ENCODE measurements at regions not wholly inside any gene's neighbourhood (a gene's known extent, or its start where the extent isn't known, plus 50 kb on each side); places are given as distances from the start of the nearest gene placed in this dataset.

DNA sequence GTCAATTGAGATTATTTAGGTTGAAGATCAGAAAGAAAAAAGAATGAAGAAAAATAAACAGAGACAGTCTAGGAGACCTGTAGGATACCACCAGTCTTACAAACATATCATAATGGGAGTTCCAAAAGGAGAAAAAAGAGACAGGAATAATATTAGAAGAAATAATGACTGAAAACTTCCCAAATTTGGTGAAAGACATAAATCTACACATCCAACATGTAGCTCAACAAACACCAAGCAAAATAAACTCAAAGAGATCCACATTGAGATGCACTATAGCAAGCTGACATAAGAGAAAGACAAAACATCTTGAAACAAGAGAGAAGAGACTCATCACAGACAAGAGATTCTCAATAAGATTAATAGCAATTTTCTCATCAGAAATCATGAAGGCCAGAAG, 274.0 kb downstream of the TFCP2L1 start:
- no peaks in the 10 kb centered on the region for H3K4me1 Mint-ChIP-seq (ENCODE audit: low read depth)
- DNase-seq (no peak), ATAC-seq (no peak)
- H3K27me3 Mint-ChIP-seq (ENCODE audit: low read depth), result peaks cover 9% of the 10 kb centered on the region
- no peak overlapping the region for H3K4me3 Mint-ChIP-seq
- no peaks in the 10 kb centered on the region for H3K36me3 Mint-ChIP-seq (ENCODE audit: insufficient read depth)
- peaks cover 15% of the 10 kb centered on the region for H3K9me3 Mint-ChIP-seq

DNA sequence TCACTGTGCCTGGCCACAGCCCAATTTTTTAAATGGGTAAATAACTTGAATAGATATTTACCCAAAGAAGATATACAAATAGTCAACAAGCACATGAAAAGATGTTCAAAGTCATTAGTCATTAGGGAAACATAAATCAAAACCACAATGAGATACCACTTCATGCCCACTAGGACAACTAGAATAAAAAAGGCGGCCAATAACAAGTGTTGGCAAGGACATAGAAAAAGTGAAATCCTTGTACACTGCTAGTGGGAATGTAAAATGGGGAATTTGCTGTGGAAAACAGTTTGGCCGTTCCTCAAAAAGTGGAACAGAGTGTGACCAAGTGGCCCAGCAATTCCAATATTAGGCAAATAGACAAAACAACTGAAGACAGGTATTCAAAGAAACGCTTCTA, 270.1 kb downstream of the TFCP2L1 start:
- Mint-ChIP-seq H3K36me3 (ENCODE audit: insufficient read depth) (no peaks in the 10 kb centered on the region), H3K4me3 (no peak overlapping the region), H3K27me3 (ENCODE audit: low read depth) (peaks cover 3% of the 10 kb centered on the region), H3K9me3 (peaks cover 5% of the 10 kb centered on the region), H3K4me1 (ENCODE audit: low read depth) (no peaks in the 10 kb centered on the region)
- no peak for ATAC-seq
- no peak for DNase-seq

DNA sequence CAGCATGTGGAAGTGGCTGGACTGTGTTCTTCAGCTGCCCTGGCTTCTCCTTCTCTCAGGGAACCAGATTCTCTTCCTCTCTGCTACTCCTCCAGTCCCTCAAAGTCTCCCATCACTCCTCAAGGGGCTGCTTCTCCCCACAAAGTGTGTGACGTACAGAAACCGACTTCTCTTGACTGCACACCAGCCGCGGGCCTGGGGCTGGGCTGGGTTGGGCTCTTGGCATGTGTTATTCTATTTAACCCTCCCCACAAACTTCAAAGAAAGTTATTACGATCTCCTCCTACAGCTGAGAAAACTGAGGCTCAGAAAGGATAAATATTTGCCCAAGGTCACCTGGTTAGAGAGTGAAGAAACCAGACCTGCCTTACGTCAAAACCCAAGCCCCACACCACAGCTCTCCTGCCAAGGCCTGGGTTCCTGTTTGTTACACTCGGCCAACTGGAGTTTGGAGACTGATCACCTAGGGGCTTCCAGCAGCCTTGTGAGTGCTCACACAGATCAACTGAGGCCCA, 269.0 kb downstream of the TFCP2L1 start:
- Mint-ChIP-seq H3K27me3 (ENCODE audit: low read depth) (peaks cover under 1% of the 10 kb centered on the region), H3K4me1 (ENCODE audit: low read depth) (no peaks in the 10 kb centered on the region), H3K4me3 (no peak overlapping the region), H3K36me3 (ENCODE audit: insufficient read depth) (no peaks in the 10 kb centered on the region), H3K9me3 (peaks cover 5% of the 10 kb centered on the region)
- no peak for DNase-seq
- no peak for ATAC-seq

DNA sequence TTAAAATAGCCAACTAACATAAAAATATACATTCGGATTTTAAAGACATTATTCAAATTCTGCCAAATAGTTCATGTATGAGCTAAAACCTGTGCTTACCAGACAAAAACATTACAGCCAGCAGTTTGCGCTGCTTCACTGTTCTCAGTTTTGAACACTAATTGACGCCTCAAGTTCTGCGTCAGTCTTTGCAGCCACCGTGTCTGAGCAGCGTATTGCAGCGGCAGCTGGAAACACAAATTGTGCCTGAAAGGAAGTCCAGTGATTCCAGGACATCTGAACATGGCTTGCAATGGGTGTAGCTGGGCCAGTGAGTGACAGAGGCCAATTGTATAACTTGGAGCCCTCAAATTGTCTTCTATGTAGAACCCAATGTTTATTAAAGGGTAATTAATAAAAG, 267.6 kb downstream of the TFCP2L1 start:
- Mint-ChIP-seq H3K27me3 (ENCODE audit: low read depth) (no peaks in the 10 kb centered on the region), H3K4me1 (ENCODE audit: low read depth) (no peaks in the 10 kb centered on the region), H3K9me3 (peaks cover 5% of the 10 kb centered on the region), H3K4me3 (no peak overlapping the region), H3K36me3 (ENCODE audit: insufficient read depth) (no peaks in the 10 kb centered on the region)
- no peak for DNase-seq
- ATAC-seq, result no peak

DNA sequence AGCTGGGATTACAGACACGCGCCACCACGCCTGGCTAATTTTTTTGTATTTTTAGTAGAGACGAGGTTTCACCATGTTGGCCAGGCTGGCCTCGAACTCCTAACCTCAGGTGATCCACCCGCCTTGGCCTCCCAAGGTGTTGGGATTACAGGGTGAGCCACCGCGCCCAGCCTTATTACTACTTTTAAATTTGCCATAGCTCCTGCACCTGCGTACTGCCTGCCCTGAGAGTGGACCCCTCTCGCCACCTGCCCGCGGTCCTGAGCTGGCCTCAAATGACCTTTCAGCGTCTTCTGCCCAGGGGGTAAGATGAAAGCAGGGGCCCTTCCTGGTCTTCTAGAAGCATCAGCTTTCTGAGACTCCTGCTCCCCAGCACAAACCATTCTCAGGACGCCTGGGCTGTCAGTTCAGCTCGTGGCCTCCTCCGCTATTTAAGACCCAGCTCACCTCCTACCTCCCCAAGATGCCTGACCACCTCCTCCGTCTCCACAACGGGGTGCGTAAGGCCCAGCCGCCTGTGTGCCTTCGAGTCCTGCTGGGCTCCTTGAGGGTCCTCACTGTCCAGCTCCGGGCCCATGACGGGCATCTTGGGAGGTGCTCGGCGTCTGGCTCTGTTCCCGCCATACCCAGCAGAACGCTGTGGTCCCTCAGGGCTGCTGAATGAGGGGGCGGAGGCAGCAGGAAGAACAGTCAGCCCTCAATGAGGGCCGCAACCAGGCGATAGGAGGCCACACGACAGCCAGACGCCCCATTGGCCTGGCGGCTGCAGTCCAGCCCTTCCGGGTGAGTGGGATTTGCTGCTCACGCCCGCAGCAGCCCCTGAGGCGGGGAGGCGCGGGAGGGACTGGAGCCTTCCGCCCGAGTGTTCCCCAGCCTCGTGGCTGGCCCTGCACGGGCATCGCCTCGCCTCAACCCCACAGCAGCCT, 266.6 kb downstream of the TFCP2L1 start:
- ATAC-seq (no peak), DNase-seq (no peak)
- no peaks in the 10 kb centered on the region for H3K36me3 Mint-ChIP-seq (ENCODE audit: insufficient read depth)
- H3K9me3 Mint-ChIP-seq, result peaks cover 5% of the 10 kb centered on the region
- no peaks in the 10 kb centered on the region for H3K27me3 Mint-ChIP-seq (ENCODE audit: low read depth)
- H3K4me3 Mint-ChIP-seq, result no peak overlapping the region
- no peaks in the 10 kb centered on the region for H3K4me1 Mint-ChIP-seq (ENCODE audit: low read depth)

DNA sequence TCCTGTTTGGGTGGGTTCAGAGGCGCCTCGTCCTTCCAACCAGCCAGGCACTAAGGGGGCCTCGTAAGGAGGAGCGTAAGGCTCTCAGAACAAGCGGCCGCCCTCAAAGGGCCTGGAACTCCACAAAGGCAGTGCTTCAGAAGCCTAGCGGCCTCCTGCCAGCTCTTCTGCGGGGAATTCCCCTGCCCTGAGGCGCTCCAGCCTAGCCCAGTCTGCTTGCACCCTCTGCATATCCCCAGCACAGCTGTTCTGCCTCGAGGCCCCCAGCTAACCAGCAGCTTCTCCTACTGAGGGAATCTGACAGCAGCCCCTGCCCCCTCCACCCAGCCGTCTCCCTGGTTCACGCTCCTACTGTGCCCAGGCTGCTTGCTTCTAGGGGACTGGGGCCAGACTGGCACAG, 265.9 kb downstream of the TFCP2L1 start:
- DNase-seq (no peak), ATAC-seq (no peak)
- Mint-ChIP-seq H3K4me1 (ENCODE audit: low read depth) (no peaks in the 10 kb centered on the region), H3K36me3 (ENCODE audit: insufficient read depth) (no peaks in the 10 kb centered on the region), H3K27me3 (ENCODE audit: low read depth) (no peaks in the 10 kb centered on the region), H3K9me3 (peaks cover under 1% of the 10 kb centered on the region), H3K4me3 (no peak overlapping the region)

DNA sequence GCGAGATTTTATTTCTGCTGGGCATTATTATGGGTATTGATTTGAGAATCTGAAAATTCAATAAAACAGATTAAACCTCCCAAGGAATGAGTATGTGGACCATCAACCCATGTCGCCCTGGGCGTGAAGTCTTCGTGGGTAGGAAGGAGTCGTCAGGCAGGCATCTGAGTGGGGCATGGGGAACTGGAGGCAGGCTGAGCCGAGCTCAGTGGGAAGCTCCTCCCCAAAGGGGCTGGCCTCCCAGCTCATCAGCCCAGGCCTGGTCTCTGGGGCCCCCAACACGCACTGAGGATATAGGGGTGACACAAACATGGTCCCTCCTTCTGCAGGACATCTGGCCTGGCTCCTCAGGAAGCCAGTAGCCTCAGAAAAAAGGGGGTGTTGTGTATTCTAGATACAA, 265.2 kb downstream of the TFCP2L1 start:
- DNase-seq, result no peak
- no peaks in the 10 kb centered on the region for H3K9me3 Mint-ChIP-seq
- H3K27me3 Mint-ChIP-seq (ENCODE audit: low read depth), result no peaks in the 10 kb centered on the region
- H3K4me3 Mint-ChIP-seq, result no peak overlapping the region
- no peak for ATAC-seq
- no peaks in the 10 kb centered on the region for H3K4me1 Mint-ChIP-seq (ENCODE audit: low read depth)
- no peaks in the 10 kb centered on the region for H3K36me3 Mint-ChIP-seq (ENCODE audit: insufficient read depth)

DNA sequence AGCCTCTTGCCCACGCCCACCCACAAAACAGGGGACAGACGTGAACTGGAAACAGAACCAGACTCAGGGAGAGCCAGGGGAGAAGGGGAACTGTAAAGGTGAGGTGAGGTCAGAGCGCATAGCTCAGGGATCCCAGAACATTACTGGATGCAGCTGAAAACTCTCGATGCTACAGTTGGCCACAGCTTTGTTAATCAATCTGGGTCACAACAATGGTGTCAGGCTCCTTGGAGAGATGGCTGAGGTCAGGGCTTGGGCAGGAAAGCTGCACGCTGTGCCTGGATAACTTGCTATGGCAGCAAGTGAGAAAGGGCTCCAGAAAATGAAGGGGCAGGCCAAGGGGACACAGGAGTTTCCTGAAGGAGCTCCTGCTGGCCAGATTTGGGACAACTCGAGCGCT, 263.3 kb downstream of the TFCP2L1 start:
- no peaks in the 10 kb centered on the region for H3K27me3 Mint-ChIP-seq (ENCODE audit: low read depth)
- no peak for DNase-seq
- H3K4me3 Mint-ChIP-seq, result no peak overlapping the region
- no peaks in the 10 kb centered on the region for H3K36me3 Mint-ChIP-seq (ENCODE audit: insufficient read depth)
- ATAC-seq, result no peak
- H3K4me1 Mint-ChIP-seq (ENCODE audit: low read depth), result no peaks in the 10 kb centered on the region
- peaks cover 5% of the 10 kb centered on the region for H3K9me3 Mint-ChIP-seq

DNA sequence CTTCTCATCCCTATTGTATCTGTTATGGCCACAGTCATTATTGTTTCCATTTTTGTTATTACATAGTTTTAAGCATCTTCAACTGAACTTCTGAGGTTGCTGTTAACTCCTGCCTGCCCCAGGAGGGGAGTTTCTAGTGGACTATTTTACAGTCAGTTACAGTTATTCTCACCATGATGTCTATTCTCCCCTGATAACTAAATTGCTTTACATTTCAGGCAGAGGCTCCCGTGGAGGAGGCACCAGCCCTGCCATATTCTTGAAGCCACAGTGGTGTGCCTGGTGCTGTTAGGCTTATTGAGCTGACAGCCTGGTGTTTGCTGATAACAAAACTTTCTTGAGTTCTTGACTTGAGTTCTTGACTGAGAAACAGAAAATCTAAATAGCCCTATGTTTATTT, 256.4 kb downstream of the TFCP2L1 start:
- no peak for DNase-seq
- ATAC-seq, result no peak
- Mint-ChIP-seq H3K4me1 (ENCODE audit: low read depth) (no peaks in the 10 kb centered on the region), H3K36me3 (ENCODE audit: insufficient read depth) (no peaks in the 10 kb centered on the region), H3K4me3 (no peak overlapping the region), H3K9me3 (peaks cover 5% of the 10 kb centered on the region), H3K27me3 (ENCODE audit: low read depth) (peaks cover 3% of the 10 kb centered on the region)

DNA sequence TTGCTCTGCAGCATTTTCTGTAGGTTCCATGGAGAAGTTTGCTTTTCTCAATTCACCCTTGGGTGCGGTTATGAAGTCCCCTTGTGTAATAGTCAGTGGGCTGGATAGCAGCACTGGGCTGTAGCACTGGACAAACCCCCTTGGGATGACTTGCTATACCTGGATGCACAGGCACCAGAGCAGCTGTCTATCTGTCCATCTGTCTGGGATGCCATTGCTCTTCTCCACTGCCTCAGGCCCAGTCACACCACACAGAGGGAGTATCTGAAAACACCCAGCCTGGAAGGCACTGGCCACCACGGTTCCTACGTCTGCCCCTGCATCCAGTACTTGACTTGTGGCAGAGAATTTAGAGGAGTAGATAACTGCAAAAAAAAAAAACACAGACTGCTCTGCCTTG, 254.5 kb downstream of the TFCP2L1 start:
- Mint-ChIP-seq H3K4me3 (no peak overlapping the region), H3K4me1 (ENCODE audit: low read depth) (no peaks in the 10 kb centered on the region), H3K27me3 (ENCODE audit: low read depth) (peaks cover 3% of the 10 kb centered on the region), H3K9me3 (peaks cover 2% of the 10 kb centered on the region), H3K36me3 (ENCODE audit: insufficient read depth) (no peaks in the 10 kb centered on the region)
- ATAC-seq (no peak), DNase-seq (no peak)

DNA sequence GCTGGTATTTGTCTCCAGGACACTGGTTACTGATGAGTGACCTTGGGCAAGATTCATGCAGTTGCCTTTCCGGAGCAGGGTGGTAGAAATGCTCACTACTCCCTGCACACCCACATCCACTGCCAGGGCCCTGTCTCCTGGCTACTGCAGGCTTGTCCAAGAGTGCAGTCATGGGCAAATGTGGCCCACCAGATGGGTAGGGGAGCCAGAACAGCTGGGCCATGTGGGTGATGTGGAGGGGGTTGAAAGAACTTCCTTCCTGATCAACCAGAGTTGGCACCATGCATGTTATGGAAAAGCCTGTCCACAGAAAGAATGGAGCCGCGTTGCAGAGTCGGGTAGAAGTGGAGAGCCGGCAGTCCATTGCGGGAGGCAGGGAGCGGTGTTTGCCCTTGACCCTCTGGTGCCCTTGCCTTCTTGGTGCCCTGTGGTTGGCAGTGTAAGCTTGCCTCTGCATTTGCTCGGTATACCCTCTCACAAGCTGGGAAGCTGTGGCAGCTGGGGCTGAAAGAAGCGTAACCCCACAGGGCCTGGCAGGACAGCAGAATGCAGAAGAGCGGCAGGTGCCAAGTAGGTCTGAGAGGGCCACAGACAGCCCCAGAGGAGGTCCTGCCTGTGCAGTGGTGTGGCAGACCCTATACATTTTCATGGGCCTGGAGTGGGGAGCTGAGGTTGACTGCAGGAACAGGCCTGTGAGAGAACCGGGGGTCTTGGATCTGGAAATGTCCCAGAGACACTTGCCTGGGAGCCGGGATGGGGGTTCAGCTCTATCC, 253.2 kb downstream of the TFCP2L1 start:
- H3K27me3 Mint-ChIP-seq (ENCODE audit: low read depth), result peaks cover 3% of the 10 kb centered on the region
- ATAC-seq, result no peak
- no peak overlapping the region for H3K4me3 Mint-ChIP-seq
- H3K4me1 Mint-ChIP-seq (ENCODE audit: low read depth), result no peaks in the 10 kb centered on the region
- no peak for DNase-seq
- no peaks in the 10 kb centered on the region for H3K36me3 Mint-ChIP-seq (ENCODE audit: insufficient read depth)
- no peaks in the 10 kb centered on the region for H3K9me3 Mint-ChIP-seq

DNA sequence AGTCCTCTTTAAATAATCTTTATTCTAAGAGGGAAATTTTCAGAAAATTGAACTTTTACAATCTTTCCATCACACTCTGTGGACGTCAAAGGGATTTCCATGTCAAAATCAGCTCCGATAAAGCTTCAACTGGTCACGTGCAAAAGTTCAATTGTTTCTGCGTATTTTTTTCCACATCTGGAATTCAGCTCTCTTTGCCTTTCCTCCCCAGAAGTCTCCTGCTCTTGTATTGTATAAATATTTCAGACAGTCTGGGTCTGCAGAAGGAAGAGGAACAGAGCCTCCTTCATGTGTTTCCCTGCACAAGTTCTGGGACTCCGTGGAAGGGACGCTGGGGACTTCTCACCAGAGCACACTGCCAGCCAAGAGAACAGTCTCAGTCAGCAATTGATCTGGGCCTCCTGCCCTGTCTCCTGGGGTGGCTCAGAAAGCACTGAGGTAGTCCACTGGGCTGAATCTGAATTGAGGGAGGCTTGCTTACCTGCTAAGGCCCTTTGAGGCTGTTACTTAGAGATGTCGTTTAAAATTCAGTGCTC, 251.5 kb downstream of the TFCP2L1 start:
- DNase-seq, result no peak
- no peak overlapping the region for H3K4me3 Mint-ChIP-seq
- H3K9me3 Mint-ChIP-seq, result no peaks in the 10 kb centered on the region
- peaks cover 6% of the 10 kb centered on the region for H3K27me3 Mint-ChIP-seq (ENCODE audit: low read depth)
- ATAC-seq, result no peak
- no peaks in the 10 kb centered on the region for H3K36me3 Mint-ChIP-seq (ENCODE audit: insufficient read depth)
- H3K4me1 Mint-ChIP-seq (ENCODE audit: low read depth), result no peaks in the 10 kb centered on the region

DNA sequence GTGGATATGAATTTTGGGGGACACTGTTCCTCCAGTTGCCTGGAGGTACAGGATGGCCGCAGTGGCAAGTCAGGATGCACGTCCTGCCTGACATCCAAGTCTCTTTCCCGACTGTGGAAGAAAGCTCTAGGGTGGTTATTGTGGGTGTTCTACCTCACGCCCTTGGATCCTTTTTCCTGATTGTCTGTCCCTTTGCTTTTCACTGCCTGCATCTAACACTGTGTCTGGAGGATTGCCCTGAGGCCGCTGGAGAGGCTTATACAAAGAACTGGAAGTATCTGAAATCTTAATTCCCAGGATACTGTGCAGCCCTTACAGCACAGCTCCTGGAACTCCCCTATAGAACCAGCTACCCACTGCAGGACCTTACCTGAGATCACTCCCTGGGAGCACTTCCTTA, 250.5 kb downstream of the TFCP2L1 start:
- peaks cover 6% of the 10 kb centered on the region for H3K27me3 Mint-ChIP-seq (ENCODE audit: low read depth)
- no peaks in the 10 kb centered on the region for H3K36me3 Mint-ChIP-seq (ENCODE audit: insufficient read depth)
- H3K4me3 Mint-ChIP-seq, result no peak overlapping the region

DNA sequence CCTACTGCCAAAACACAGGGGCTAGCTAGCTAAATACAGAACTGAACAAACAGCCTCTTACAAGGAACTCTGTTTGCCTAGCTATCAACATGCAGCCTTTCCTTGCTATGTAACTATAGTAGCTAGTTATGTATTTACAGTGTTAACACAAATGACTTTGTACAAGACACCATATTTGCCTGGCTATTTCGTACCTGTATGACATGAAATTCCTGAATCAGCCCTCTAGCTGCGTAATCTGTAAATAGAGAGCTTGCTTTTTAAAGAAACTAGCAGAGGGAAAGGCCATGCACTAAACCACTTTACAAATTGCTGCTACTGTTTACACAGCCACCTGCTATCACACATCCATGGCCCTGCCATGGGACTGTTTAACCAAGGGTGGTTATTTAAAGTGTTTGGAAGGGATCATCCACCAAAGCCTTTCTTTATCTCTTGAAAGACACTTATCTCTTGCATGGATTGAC, 248.7 kb downstream of the TFCP2L1 start:
- H3K9me3 Mint-ChIP-seq, result no peaks in the 10 kb centered on the region
- H3K4me1 Mint-ChIP-seq (ENCODE audit: low read depth), result no peaks in the 10 kb centered on the region
- no peaks in the 10 kb centered on the region for H3K36me3 Mint-ChIP-seq (ENCODE audit: insufficient read depth)
- H3K27me3 Mint-ChIP-seq (ENCODE audit: low read depth), result peaks cover 2% of the 10 kb centered on the region
- DNase-seq, result no peak
- ATAC-seq, result no peak
- no peak overlapping the region for H3K4me3 Mint-ChIP-seq

More for the DNA sequence above, 250.5 kb downstream of the TFCP2L1 start:
- DNase-seq (no peak), ATAC-seq (no peak)
- no peaks in the 10 kb centered on the region for H3K9me3 Mint-ChIP-seq
- no peaks in the 10 kb centered on the region for H3K4me1 Mint-ChIP-seq (ENCODE audit: low read depth)
